Gastroesophageal sphincter (tissue), 3 donors: ENCODE measurements at regions not wholly inside any gene's neighbourhood (a gene's known extent, or its start where the extent isn't known, plus 50 kb on each side); places are given as distances from the start of the nearest gene placed in this dataset.

ENCODE experiments used
- CTCF ChIP-seq, 4 experiments: fragments of 200-600 bp in 2 of 4; fragments of 450-650 bp in 2 of 4; sonication (generic) in 1 of 4; IDR thresholded peaks; one replicate each; pipeline ENCODE4 v1.5.1; 2017 to 2019; ENCODE audit warnings: antibody characterized with exemption in 4 of 4, mild to moderate bottlenecking in 2 of 4, moderate library complexity in 2 of 4
- EP300 ChIP-seq: sonication (generic); formaldehyde crosslinking; IDR thresholded peaks from one replicate; pipeline ENCODE4 v1.6.1; 2017; ENCODE audit warnings: antibody characterized with exemption, mild to moderate bottlenecking

DNA sequence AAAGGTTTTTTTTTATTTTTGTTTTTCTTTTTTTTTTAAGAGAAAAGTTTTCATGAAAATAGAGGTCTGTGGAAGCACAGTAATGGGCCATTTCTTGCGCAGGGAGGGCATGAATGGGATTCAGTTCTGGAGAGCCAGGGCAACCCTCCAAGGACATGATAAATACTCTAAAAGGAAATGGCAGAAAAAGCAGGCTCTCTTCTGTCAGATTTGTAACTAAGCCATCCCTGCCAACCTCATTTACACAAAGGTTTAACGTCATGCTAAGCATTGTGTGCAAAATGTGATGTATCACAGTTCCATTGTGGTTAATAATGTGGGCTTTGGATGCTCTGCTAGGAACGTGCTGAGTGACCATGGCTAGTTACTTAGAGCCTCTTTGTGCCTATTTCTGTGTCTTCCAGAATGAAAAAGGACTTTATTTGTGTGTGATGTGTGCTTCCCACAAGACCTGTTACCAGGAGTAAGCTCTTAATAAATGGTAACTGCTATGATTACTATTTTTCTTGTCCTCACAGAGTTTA lies 1095.9 kb upstream of the SORCS1 start:
- TF ChIP-seq CTCF (IDR thresholded peaks at IDR 0.05) (no peak), EP300 (no peak)
